C4-2B (cell line): ENCODE measurements at regions not wholly inside any gene's neighbourhood (a gene's known extent, or its start where the extent isn't known, plus 50 kb on each side); places are given as distances from the start of the nearest gene placed in this dataset.

Source experiments
- H3K27ac ChIP-seq: fragments of 450-650 bp; 2 replicates; pipeline ENCODE4 v1.5.1; 2017
- CTCF ChIP-seq: fragments of 450-650 bp; conservative IDR thresholded peaks from 2 replicates; pipeline ENCODE4 v1.5.1; 2017; ENCODE audit warnings: mild to moderate bottlenecking
- ZFX ChIP-seq: fragments of 450-650 bp; IDR thresholded peaks from 2 replicates; pipeline ENCODE4 v1.6.1; 2017

DNA sequence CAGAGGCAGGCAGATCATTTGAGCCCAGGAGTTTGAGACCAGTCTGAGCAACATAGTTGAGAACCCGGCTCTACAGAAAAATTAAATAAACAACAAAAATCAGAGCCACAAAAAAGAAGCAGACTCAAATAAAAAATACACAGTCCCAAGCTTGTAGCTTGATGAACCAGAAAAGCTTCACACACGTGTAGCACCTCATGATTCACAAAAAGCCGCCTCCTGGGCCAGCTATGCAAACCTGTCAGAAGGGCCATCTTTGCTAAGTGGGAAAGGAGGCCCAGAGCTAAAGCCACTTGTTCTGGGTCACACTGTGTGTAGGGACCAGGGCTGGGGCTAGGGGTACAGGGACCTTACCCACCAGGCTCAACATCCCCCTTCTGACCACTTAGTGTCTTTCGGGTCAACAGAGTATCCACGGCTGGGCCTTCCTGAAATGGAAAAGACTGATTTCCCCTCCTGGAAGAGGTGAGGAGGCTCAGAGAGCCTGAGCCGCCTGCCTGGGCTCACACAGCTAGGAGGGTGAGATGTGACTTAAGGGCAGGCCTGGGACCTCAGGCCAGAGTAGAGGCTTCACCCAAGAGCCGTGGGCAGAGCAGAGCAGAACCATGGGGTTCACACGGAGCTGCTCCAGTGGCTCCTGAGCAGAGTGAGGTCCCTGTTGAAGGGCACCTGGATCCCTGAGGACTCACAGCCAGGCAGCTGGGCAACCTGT lies 269.6 kb downstream of the PARN start:
- no peak overlapping the region for H3K27ac ChIP-seq
- TF ChIP-seq CTCF (no peak), ZFX (no peak)

GRCh38 chr16:14358697-14359305 lies 271.3 kb downstream of the PARN start:
- no peak overlapping the region for H3K27ac ChIP-seq
- TF ChIP-seq CTCF = no peak
- no peak for TF ChIP-seq ZFX

GRCh38 chr16:14357328-14357727 lies 272.7 kb downstream of the PARN start:
- H3K27ac ChIP-seq = no peak overlapping the region
- TF ChIP-seq ZFX (no peak), CTCF (no peak)

DNA sequence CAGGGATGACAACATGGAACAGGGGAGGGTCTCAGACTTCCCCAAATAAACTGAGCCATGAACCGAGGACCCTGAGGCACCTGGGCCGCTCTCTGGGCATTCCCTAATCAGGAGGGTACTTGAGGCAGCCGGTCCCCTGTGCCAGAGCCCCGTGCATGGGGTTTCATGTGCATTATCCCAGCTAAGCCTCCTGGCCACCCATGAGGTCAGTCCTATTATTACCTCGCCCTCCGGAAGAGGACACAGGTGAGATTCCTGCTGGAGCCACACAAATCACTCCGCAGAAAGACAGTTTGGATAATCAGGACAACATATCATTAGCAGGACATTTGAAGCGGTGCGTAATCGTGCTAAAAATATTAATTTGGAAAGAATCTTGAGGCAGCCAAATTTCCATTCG lies 274.0 kb downstream of the PARN start:
- TF ChIP-seq CTCF (no peak), ZFX (no peak)
- H3K27ac ChIP-seq = no peak overlapping the region

DNA sequence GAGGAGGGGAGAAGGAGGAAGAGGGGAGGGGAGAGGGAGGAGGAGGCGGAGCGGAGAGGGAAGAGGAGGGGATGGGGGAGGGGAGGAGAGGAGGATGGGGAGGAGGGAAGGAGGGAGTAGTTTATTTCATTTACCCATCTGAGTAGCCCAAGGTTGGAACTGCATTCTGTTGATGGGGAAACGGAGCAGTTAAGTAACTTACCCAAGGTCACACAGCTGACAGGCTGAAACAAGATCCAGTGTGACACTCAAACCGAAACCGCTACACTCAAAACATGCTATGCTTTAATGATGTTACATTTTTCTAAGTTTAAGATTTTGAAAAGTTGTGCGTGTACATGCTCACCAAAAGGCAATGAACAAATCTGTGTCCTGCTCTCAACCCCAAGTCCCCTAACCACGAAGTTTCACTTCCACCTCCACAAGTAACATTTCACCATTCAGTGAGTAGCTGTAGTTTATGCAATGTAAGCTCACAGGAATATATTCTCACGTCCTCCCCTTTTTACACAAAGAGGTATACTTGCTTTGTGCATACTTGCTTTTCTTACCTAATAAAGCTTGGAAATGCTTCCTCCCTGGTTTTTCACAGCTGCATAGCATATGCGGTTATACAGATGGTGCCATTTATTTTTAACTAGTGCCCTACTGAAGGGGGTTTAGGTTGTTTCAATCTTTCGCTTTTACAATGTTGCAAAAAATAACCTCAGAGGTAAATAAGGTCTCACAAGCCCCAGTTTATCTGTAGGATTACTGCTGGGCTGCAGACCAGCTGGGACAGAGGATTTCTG lies 275.3 kb downstream of the PARN start:
- no peak for TF ChIP-seq CTCF
- TF ChIP-seq ZFX = no peak

GRCh38 chr16:14353340-14353739 lies 276.7 kb downstream of the PARN start:
- H3K27ac ChIP-seq = no peak overlapping the region
- TF ChIP-seq CTCF (no peak), ZFX (no peak)

More for the DNA sequence above, 275.3 kb downstream of the PARN start:
- H3K27ac ChIP-seq = no peak overlapping the region

GRCh38 chr16:14351647-14352046 lies 278.4 kb downstream of the PARN start:
- TF ChIP-seq CTCF = no peak
- TF ChIP-seq ZFX = no peak
- no peak overlapping the region for H3K27ac ChIP-seq
